Gastrocnemius medialis (tissue), 4 donors: ENCODE measurements at regions not wholly inside any gene's neighbourhood (a gene's known extent, or its start where the extent isn't known, plus 50 kb on each side); places are given as distances from the start of the nearest gene placed in this dataset.

ENCODE experiments used
- CTCF ChIP-seq, 5 experiments: fragments of 450-650 bp in 3 of 5; fragments of 200-600 bp in 2 of 5; sonication (generic) in 2 of 5; IDR thresholded peaks in 4 of 5; conservative IDR thresholded peaks in 1 of 5; 1 replicate in 4 of 5; 2 replicates in 1 of 5; pipeline ENCODE4 v1.5.1; 2016 to 2019; ENCODE audit warnings: antibody characterized with exemption in 5 of 5, mild to moderate bottlenecking in 3 of 5, moderate library complexity in 3 of 5
- POLR2A ChIP-seq, 2 donors: fragments of 450-650 bp; IDR thresholded peaks; one replicate each; pipeline ENCODE4 v1.6.1; 2017; ENCODE audit warnings: antibody characterized with exemption in 2 of 2, mild to moderate bottlenecking in 2 of 2, moderate library complexity in 2 of 2

GRCh38 chr1:58976294-58976693 lies 192.4 kb upstream of the JUN start:
- TF ChIP-seq CTCF (IDR thresholded peaks at IDR 0.05 in 4 of 5, conservative IDR thresholded peaks at IDR 0.05 in 1 of 5) = no peak
- no peak for TF ChIP-seq POLR2A (IDR thresholded peaks at IDR 0.05)
